ENCODE measurements at regions not wholly inside any gene's neighbourhood (a gene's known extent, or its start where the extent isn't known, plus 50 kb on each side); places are given as distances from the start of the nearest gene placed in this dataset.

GRCh38 chrX:2137882-2138281 is 362.9 kb downstream of the DHRSX start:
- no peak overlapping the region for H3K4me3 ChIP-seq (ENCODE audit: low read depth, low read length)
- TF ChIP-seq CTCF (IDR thresholded peaks at IDR 0.05; ENCODE audit: low read depth, low read length) (no peak), POLR2A (IDR thresholded peaks at IDR 0.05; ENCODE audit: extremely low read depth, insufficient read length) (no peak), MYC (IDR thresholded peaks at IDR 0.05; ENCODE audit: low read depth, low read length) (no peak), MAX (IDR thresholded peaks at IDR 0.05; ENCODE audit: low read depth, low read length) (no peak)
- DNase-seq (ENCODE audit: low read depth) = no peak

GRCh38 chrX:2136848-2137247 is 363.9 kb downstream of the DHRSX start:
- H3K4me3 ChIP-seq (ENCODE audit: low read depth, low read length) = no peak overlapping the region
- no peak for DNase-seq (ENCODE audit: low read depth)
- TF ChIP-seq CTCF (IDR thresholded peaks at IDR 0.05; ENCODE audit: low read depth, low read length) (no peak), MAX (IDR thresholded peaks at IDR 0.05; ENCODE audit: low read depth, low read length) (no peak), MYC (IDR thresholded peaks at IDR 0.05; ENCODE audit: low read depth, low read length) (no peak), POLR2A (IDR thresholded peaks at IDR 0.05; ENCODE audit: extremely low read depth, insufficient read length) (no peak)

- no peak for TF ChIP-seq POLR2A (IDR thresholded peaks at IDR 0.05; ENCODE audit: extremely low read depth, insufficient read length)
- TF ChIP-seq MYC (IDR thresholded peaks at IDR 0.05; ENCODE audit: low read depth, low read length) = no peak
- no peak for DNase-seq (ENCODE audit: low read depth)
- H3K4me3 ChIP-seq (ENCODE audit: low read depth, low read length) = no peak overlapping the region
Measured at GRCh38 chrX:2135421-2135820, 365.4 kb downstream of the DHRSX start.

- no peak for DNase-seq (ENCODE audit: low read depth)
- H3K4me3 ChIP-seq (ENCODE audit: low read depth, low read length) = no peak overlapping the region
- TF ChIP-seq POLR2A (IDR thresholded peaks at IDR 0.05; ENCODE audit: extremely low read depth, insufficient read length) (no peak), CTCF (IDR thresholded peaks at IDR 0.05; ENCODE audit: low read depth, low read length) (no peak), MYC (IDR thresholded peaks at IDR 0.05; ENCODE audit: low read depth, low read length) (no peak), MAX (IDR thresholded peaks at IDR 0.05; ENCODE audit: low read depth, low read length) (no peak)
Measured at GRCh38 chrX:2134782-2135181, 366.0 kb downstream of the DHRSX start.
